OCI-LY1 (cell line): ENCODE measurements at regions not wholly inside any gene's neighbourhood (a gene's known extent, or its start where the extent isn't known, plus 50 kb on each side); places are given as distances from the start of the nearest gene placed in this dataset.

Experiments used
- EZH2 ChIP-seq: fragments of 200-600 bp; sonication (generic), shearing (Covaris generic); IDR thresholded peaks from 2 replicates; pipeline ENCODE4 v1.8.0; 2017; ENCODE audit warnings: borderline replicate concordance, mixed run types, mild to moderate bottlenecking, antibody characterized with exemption, low read length, moderate library complexity, mixed read lengths
- TF ChIP-seq, protein P1 (sequence below): fragments of 200-600 bp; sonication (generic), shearing (Covaris generic); IDR thresholded peaks from 2 replicates; pipeline ENCODE4 v1.5.1; 2017; ENCODE audit warnings: mild to moderate bottlenecking, antibody characterized with exemption, low read length, moderate library complexity, mixed read lengths

- TF ChIP-seq EZH2: no peak
- TF ChIP-seq, protein P1, sequence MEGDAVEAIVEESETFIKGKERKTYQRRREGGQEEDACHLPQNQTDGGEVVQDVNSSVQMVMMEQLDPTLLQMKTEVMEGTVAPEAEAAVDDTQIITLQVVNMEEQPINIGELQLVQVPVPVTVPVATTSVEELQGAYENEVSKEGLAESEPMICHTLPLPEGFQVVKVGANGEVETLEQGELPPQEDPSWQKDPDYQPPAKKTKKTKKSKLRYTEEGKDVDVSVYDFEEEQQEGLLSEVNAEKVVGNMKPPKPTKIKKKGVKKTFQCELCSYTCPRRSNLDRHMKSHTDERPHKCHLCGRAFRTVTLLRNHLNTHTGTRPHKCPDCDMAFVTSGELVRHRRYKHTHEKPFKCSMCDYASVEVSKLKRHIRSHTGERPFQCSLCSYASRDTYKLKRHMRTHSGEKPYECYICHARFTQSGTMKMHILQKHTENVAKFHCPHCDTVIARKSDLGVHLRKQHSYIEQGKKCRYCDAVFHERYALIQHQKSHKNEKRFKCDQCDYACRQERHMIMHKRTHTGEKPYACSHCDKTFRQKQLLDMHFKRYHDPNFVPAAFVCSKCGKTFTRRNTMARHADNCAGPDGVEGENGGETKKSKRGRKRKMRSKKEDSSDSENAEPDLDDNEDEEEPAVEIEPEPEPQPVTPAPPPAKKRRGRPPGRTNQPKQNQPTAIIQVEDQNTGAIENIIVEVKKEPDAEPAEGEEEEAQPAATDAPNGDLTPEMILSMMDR: no peak
These were observed 64.2 kb upstream of the CYYR1 start for GRCh38 chr21:26637201-26637745.
